ENCODE measurements at regions not wholly inside any gene's neighbourhood (a gene's known extent, or its start where the extent isn't known, plus 50 kb on each side); places are given as distances from the start of the nearest gene placed in this dataset.

- no peak for DNase-seq
These were observed 71.5 kb upstream of the DISP3 start for GRCh38 chr1:11407301-11407994.

DNA sequence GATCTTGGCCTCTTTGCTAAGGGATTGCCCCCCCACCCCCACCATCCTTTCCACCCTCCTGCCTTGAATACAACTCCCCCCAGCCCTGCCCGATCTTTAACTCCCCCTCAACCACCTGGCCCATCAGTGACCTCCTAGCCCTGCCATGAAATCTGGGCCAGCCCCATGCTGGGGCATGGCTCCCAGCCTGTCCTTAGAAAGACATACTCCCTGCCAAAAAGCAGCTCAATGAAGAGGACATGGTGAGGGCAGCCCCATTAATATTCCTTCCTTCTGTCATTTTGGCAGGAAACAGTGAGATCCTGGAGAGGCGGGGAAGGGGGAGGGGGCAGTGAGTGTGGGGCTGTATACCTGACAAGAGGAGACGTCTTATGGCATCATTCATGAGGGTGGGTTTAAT, 66.8 kb upstream of the DISP3 start:
- peak in 4 of 56 donors; percentile 7 to 18 (median 13) for DNase-seq

DNA sequence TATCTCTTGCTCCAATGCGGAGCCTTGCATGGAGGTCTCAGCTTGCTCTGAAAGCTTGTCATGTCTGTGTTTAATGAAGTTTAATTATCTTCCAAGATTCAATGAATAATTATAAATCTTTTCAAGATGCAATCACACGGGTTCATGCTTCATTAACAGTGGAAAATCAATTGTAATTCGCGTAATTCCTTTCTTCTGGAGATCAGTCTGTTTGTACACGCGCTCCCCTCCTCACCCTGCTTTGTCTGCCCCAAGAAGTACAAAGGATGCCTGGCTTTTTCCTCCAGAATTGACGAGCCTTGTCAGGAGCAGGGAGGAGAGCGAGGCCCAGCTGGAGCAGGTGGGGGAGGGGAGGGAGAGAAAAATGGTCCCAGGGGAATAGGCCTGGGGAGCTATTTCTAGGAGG, 65.0 kb upstream of the DISP3 start:
- DNase-seq: no peak

DNA sequence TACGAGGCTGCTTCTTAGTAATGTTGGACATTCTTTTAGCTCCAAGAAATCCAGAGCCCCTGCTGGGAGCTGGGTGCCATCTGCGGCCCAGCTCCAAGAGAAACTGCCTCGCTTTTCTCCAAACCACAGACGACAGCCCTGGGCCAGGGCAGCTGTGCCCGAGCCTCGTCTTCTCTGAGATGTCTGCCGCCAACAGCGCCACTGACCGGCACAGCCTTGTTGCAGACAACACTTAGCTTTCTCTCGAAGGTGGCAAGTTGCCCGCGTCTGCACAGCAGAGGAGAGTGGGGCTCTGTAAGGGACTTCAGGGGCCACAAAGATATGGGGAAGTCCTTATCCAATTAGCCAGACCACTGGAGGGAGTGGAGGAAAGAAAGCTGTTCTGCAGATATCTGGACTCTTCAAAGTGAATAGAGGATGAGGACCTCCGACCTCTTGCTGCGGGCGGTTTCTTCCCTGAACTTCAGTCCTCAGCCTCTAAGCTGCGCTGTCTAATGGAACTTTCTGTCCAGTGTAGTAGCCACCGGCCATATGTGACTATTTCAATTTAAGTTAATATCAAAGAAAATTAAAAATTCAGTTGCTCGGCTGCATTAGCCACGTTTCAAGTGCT, 63.9 kb upstream of the DISP3 start:
- DNase-seq: peak in 36 of 56 donors; percentile 5 to 78 (median 39)

DNA sequence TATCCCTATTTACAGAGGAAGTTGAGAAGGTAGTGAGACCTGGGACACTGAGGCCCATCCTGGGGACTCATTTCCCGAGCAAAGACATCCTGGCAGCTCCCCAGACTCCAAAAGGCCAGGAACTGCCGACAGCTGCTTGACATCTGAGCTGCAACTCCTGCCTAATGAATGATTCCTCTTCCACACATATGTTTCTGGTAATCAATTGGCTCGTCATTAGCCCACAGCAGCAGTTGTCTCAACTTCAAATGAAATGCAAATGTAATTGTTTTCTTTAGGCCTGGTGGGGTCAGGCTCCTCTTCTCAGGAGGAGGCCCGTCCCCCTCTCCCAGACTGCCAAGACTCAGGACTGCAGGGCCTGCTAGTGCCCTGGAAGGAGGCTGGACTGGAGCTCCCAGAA, 61.8 kb upstream of the DISP3 start:
- no peak for DNase-seq

- DNase-seq: no peak
These were observed 60.9 kb upstream of the DISP3 start for GRCh38 chr1:11418056-11418455.

DNA sequence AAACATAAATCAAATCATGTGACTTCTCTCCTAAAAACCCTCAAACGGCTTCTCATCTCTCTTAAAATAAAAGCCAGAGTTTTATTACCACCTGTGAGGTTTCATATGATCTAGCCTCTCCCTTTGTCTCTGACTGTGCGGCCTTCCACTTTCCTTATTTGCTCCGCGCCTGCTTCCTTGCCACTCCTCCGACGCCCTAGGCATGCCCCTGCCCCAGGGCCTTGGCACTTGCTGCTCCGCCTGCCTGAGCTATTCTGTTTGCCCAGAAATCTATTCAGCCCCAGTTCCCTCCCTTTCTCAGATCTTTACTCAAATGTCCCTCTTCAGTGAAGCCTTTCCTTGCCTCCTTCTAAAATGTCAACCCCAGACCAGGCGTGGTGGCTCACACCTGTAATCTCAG, 57.5 kb upstream of the DISP3 start:
- no peak for DNase-seq

- no peak for DNase-seq
These were observed 56.3 kb upstream of the DISP3 start for GRCh38 chr1:11422686-11423085.

DNA sequence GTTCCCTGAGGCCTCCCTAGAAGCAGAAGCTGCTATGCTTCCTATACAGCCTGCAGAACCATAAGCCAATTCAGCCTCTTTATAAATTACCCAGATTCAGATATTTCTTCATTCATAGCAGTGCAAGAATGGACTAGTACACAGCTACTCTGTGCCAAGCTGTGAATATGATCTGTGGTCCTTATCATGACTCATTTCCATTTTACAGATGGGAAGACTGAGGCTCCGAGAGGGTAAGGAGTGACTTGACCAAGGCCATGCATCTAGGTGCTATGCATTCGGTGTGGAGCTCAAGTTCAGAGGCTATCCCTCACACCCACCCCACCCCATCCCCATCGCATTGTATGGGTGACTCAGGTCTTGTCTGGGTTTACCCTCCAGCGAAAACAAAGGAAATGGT, 52.3 kb upstream of the DISP3 start:
- no peak for DNase-seq

DNA sequence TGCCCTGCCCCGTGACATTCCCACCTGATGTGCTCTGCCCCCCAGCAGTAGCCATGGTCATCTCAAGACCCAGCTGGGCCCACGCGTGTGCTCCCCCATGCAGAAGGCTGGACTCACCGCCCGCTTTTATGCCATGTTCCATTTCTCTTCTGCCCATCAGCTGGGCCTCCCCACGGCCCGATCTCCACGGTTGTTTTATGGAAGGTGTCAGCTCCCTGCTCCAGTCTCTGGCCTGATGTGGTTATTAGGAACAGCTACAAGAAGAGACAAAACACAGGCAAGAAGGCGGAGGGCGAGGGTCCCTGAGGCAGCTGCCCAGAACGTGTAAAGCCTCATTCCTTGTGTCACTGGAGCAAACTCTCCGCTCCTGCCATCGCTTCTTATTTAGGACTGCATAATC, 50.2 kb upstream of the DISP3 start:
- no peak for DNase-seq

Measured in amygdala (tissue), 56 donors.